Activated naive CD8-positive, alpha-beta T cell treated with anti-CD3 and anti-CD28 coated beads, Interleukin-2, amount 50 U/mL, for 16 hours (primary cell): ENCODE measurements at regions not wholly inside any gene's neighbourhood (a gene's known extent, or its start where the extent isn't known, plus 50 kb on each side); places are given as distances from the start of the nearest gene placed in this dataset.

ENCODE experiments used
- DNase-seq: peaks from one replicate; pipeline ENCODE4 v3.0.0-alpha.2; 2020; ENCODE audit warnings: low read depth, low spot score

DNA sequence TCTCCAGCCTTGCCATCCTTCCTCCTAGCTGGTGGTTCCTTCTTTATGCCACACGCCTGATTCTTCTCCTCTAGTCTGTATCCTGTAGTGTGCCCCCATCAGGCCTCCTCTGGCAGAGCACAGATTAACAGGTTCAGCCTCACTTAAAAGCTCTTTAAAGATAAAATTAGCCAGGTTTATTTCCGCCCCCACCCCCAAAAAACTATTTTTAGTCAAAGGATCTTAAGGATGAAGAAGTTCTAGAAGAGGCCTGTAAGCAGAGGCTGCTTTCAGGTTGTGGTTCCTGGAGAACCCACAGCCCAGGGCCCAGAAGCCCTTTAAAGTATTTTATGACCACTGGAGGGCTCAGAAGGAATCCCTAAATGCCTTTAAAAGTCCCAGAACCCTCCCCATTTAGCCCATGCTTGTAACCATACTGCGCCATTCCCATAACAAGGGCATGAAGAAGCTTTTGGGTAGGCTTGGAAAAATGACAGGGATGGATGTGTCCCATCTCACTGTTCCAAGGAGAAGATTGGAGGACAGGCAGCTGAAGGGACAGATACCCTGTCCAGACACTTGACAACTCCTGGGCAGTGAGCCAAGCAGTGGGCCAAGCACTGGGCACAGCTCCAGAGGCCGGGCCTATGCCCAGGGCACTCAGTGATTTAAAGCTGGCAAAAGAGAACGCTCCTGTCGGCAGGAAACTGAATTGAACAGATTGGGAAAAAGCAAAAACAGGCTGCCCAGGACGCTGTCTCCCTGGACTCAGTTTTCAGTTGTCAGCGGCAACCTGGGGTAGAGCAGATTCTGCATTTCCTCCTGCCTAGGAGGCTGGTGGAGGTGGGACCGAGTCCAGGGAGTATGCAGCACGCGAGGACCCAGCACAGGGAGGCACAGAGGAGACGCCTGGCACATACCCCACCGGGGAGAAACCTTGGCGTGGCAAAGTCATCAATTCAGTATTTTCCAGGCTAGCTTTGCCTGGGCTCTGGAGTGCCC lies 106.3 kb upstream of the SSBP2 start:
- DNase-seq: no peak

DNA sequence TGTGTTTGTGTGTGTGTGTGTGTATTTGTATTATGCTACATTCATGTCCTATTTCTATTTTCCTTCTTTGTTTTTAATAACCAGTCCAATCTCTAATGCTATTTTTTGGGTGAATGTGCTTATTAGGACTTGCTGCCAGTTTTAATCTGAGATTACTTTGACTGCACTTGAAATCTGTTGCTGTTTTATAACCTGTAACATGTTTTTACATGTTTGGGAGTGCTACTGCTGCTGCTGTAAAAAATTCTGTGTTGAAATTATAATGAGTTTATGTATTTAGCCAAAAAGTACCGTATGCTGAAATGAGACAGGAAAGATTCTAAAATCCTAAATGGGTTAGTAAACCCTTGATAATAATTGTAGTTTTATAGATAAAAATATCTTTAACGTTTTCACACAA lies 104.7 kb upstream of the SSBP2 start:
- DNase-seq: no peak

DNA sequence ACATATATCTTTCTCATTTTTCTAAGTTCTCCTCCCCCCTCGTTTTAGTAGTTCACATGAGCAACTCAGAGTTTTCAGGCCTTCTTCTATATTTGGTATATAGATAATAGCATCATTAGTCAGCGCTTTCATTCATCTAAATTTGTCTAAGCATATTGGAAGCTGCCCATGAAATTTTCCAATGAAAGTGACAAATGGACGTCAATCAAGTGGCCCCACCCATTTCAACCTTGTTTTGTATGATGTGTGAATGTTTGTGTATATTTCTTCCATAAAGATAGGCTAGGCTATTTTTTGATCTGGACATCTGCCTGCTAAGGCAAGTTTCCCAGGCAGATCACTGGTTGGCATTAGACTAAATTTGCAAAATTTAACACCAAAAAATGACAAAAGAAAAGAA lies 104.0 kb upstream of the SSBP2 start:
- no peak for DNase-seq

DNA sequence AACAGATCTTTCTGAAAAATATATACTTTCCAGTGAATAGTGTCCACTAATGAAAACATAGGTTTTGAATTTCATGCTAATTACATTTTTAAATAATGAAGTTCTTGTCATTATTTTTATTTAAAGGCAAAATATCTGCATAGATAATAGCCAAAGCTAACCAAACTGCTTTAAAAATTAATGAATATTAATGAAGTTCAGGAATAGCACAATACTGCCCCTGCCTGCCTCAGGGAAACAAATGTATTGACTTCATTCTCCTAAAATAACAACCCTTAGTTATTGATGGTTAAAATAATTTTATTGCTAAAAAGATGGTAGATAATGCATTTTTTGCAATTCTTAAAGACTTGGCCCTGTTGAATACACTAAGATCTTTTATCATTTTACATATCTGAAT lies 103.6 kb upstream of the SSBP2 start:
- DNase-seq: no peak

DNA sequence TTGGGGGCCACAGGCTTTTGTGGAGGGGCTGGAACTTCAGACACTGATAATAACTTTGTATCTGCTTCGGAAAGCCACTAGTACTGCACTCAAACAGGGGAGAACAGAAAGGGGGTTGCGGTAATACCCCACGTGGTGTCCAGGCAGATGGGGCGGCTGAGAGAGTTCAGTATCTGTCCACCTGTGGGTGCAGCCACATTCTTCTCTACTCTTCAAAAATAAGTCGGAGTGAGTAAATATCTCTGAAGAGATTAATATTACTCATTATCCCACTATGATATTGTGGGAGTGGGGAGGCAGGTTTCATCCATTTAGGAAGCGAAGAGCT lies 102.1 kb upstream of the SSBP2 start:
- DNase-seq: no peak

DNA sequence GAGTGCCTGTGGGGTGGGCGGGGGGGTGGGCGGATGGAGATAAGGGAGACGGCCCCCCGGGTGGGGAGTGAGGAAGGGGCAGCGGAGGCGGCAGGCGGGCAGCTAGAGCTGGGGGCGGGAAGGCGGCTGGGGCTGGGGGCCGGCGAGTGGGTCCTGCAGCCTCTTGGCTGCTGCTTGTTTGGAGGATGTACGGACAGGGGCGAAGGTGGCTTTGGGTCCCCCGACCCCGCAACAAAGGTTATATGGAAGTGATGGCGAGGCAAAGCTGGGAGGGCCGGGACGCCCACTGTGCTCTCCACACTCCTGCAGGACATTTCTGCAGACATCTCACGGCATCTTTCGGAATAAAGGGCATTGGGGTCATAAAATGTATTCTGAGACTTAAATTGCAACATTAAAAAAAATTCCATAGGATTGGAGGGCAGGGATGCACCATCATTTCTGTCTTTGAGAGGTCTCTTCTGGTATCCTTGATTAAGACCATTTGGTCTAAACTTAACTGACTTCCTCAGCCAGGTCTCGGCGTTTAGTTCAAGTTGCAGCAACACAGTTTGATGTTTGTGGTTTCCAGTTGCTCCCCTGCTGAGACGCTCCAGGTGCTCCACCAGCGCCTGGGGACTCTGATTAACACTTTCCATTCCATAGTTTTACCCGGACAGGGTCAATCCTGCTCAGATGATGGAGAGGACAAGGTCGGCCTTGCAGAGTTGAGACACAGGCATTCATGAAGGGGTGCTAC lies 101.6 kb upstream of the SSBP2 start:
- DNase-seq: no peak

DNA sequence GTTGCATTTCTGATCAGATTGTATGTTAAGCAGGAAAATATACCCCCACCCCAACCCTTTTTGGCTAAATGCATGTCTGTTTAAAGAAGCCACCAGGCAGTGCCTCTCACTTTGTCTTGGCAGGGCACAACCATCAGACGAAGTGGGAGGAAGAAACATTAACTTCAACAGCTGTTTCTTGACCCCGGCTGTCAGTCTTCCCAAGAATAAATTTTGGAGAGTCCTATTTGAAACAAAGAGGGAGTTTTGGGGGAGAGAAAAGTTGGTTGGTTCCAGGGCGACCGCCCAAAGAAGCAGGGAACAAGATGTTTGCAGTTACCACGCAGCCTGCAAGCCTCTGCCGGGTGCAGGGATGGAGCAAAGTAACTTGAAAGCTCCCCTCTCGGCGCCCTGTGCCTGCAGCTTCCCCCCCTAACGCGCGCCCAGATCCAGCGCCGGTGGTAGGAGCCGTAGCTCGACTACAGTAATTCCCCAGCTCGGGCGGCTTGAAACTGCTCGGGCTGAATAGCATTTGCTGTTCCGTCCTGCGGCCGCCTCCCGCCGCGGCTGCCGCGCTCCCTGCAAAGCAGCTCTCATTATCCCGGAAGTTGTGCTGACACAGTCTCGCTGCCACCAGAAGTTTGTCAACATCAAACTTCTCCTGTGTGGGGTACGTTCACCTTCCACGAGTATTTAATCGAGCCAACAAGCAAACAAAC lies 100.7 kb upstream of the SSBP2 start:
- peak; percentile 58 for DNase-seq

DNA sequence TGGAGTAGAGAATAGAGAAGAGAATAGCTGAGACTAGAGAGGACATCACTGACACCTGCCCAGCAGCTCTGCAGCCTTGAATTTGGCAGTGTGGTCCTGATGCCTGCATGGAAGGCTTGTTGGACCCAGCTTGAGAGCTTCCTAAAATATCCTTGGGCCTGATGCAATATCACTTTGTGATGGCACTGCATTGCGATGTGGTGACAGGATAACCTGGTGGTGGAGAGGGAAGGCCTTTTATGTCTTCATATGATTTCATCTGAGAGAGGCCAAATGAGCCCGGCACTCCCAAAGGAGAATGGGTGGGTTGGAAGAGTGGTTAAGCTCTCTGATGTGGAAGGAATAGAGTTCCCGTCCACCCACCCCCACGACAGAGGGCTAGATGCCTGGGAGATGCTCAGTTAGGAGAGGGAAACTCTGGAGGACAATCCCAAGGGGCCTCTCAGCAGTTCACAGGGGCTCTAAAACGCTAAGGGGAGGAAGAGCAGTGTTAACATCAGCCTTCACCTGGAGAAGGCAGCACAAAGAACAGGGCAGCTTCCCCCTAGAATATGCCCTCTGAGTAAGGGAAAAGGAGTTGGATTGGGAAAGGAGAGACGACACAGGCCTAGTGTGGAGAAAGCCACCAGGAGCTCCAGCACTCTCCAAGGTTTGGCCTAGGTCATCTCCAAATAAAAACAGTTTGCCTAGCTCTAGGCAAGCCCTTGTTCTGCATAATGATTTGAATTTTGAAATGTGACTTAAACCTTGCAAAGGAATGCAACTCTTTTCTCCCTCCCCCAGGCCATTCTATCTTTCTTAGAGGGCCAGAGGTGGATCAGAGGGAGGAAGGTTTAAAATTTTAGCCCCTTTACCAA lies 99.8 kb upstream of the SSBP2 start:
- no peak for DNase-seq

DNA sequence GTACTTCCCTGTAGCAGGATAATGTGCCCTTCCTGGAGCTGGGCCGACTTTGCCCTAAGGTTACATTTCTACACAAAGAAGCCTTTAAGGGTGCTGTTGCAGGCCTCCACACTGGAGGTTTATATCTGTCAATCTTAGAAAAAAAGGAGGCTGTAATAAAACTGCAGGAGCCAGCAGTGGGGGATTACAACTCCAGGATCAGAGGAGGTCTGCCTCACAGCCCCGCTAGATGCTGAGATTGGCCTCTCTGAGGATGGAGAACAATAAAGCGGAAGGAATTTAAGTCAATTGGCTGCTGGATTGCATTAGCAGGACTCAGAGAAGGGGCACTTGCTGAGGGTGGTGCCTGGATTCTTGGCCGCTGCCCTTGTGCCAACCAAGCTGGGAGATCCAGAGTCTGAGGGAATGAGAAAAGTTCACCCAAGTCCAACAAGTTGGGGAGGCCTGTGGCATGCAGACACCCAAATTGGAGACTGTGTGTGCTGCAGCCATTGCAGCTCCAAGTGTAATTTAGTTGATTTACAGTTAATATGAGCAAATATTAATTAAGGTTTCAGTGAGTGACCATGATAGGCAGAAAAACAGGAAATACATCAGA lies 99.0 kb upstream of the SSBP2 start:
- DNase-seq: no peak

DNA sequence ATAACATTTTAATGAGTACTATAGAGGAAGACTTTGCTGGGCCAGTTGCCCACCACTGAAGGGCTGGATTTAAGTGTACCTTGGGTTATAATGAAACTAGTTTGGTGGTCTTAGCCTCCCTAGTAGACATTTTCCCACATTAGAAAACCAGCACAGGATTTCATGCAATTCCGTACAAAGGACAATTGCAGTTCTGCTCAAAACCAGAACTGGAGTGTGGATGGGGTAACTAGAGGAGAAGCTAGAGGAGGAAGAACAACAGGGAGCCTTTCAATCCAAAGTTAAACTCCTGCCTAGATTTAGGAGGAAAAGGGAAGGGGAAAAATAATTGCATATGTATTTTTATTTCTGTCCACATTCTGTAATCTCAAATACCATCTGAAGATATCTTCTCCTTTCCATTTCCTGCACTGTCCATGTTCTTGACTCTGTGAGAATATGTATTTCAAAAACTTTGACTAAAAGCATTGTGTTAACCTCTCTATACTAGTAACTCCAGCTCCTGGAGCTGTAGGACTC lies 97.5 kb upstream of the SSBP2 start:
- DNase-seq: no peak

DNA sequence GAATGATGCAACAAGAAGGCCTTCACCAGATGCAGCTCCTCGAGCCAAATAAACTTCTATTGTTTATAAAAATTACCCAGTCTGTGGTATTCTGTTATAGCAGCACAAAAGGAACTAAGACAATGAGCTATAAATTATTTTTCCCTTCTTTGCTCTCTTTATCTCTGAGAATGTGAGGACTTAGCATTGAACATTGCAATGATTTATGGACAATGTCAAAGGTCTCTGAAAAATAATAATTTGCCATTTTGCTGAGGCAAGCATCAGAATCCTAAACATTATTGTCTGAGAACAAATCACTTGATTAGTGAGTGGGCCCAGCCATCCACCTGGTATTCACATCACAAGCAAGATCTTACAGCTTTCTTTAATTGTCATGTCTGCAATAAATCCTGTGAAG lies 95.4 kb upstream of the SSBP2 start:
- DNase-seq: no peak

DNA sequence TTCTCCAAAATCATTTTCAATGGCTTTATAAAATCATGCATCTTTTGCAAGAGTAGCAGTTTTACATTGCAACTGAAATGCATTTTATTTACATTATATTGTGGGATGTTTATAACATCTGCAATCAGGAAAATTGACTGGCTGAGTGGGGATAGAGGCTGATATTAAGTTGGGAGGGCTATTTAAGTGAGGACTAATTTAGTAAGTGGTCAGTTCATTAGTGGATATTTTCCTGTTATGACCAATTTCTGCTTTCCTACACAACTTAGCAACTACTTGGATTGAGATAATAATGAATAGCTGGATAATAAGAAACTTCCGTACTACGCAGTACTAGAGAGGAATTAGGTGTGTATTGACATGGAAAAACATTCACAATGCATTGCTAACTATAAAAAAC lies 92.9 kb upstream of the SSBP2 start:
- DNase-seq: no peak

DNA sequence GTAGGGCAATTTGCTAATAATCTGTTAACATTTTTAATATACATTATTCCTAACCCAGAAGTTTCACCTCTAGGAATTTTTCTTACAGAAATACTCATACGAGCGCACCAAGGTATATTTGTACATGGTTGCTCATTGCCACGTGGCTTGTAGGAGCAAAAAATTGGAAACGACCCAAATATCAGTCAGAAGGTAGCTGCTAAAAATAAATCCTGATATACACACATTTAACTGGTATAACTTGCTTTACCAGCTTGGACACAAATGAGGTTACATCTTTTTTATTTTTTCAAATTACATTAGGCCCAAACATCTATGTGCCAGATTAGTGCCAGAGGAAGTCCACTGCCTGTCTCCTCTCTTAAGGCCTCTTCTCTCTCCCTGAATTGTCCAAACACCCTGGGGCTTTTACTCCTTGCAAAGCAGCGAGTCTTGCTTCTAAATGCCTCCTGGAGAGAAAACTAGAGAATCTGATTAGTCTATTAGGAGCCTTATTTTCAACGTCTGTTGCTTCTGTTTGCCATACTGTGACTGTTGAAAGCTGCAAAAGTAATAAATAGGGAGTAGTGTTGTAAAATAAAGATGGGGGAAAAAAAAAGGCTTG lies 92.0 kb upstream of the SSBP2 start:
- no peak for DNase-seq

DNA sequence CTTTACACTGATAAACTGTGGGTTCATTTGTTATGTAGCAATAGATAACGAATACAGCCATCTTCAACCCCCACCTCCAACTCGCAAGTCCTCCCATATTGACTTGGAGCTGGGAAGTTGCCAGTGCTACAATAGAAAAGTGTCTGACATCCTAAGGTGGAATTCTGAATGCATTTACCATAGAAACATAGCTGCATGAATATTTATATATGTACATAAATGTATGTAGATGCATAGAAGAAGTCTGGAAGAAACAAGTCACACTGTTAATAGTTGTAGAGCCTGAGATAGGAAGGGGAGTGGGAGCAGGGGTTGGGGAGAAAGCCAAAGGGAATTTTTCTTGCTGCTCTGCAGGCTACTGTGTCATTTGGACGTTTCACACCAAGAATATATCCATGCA lies 88.1 kb upstream of the SSBP2 start:
- DNase-seq: no peak

DNA sequence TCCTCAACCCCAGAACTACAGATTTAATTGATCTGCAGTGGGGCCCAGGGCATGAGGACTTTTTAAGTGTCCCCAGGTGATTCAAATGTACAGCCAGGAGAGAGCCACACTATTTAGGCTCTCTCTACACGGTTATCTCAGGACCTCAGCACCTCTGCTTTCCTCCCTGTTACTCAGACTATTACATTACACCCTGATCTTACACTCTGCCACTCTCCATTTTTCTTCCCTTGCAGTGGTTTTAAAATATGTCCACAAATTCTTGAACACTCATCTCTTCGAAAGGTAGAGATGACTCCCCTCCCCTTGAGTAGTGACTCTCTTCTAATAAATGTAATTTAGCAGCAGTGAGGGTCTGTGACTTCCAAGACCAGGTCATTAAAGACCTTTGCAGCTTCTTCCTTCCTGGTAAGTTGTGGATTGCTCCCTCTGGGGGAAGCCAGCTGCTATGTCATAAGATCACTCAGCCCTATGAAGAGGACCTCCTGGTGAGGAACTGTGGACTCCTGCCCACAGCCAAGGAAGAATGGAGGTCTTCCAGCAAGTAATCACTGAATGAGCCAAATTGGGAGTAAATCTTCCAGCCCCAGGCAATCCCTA lies 87.5 kb upstream of the SSBP2 start:
- DNase-seq: no peak

DNA sequence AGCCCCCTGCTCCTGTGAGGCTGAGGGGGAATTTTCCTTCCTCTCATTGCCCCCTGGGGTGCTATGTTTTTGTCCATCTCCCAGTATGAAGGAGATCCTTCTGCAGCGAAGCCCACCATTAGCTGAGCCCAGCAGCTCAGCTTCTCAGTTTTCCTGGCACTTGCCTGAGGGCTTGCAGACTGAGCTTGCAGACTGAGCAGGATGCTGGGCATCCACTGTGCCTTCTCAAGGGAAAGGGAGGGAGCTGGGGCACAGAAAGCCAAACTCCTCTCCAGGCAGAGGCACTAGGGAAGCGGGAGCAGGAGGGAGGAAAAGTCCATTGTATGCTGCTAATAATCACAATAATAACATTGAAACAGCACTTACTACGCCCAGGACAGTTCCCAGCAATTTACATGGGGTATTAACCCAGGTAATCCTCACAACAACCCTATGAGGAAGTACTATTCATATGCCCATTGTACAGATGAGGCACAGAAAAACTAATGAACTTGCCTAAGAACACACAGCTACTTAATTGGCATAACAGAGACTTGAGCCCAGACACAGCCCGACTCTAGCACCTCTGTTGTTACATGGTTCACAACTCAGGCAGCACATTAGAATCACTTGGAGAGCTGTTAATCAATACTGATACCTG lies 86.9 kb upstream of the SSBP2 start:
- no peak for DNase-seq

DNA sequence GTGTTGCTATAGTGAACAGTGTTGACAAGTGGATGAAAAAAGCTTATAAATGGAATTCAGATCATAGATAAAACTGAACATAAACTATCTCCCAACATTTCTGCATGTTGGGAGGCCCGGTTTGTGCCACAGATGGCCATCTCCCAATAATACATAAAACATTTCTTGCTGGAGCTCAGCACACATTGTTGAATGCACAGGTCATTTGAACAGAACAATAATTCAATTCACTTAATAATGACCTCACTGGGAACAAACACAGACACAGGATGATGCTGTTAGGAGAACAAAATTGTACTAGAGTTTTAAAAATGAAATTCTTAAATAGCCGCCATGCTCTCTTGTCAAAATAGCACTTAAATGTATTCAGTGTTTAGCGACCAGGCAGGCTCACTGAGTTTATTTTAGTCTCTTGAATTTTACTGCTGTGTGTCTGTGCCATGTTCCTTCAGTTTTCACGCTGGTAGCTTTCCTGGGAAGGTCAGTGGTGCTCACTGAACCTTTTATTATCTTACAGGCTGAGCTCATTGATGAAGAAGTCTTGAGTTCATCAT lies 85.0 kb upstream of the SSBP2 start:
- no peak for DNase-seq

DNA sequence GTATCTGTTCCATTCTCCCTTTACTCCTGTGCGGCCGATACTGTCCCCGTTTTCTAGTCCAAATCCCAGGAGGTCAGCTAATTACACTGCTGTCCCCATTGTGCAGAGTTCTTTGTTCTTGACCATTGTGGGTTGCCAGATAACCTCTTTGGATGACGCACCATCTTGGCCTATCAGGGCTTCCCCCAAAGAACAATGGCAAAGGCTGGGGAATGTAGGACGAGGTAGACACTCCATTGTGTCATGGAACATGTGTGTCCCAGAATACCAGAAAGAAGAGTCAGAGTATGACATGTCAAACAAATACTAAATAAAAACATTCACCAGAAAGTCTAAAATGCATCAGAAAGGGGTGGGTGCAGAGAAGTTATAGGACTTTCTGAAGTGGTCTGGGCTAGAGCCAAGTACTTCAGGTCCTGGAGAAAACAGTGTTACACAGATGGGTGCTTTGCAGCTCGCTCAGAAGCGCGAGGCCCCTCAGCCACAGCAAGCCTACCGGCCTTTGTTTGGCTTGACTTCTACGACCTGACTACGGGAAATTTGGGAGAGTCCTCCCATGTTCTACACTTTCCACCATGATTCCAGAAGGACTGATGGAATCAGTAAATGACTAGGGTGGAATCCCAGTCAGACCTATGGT lies 83.2 kb upstream of the SSBP2 start:
- no peak for DNase-seq

DNA sequence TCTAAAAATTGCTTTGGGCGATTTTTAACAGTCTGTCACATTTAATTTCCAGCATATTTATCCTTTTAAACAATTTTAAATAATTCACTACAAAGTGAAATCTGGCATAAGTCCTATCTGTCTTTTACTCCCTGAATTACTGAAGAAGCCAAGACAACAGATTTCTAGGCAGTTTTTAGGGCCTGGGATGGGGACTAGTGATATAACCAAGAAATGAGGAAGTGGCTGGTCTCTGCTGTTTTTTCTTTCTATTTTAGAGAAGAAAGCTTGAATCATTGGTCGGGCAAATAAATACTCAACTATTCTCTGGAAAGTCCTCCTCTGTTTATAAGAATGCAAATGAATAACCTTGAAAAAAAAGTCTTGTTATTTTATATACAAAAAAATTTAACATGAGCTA lies 79.7 kb upstream of the SSBP2 start:
- no peak for DNase-seq
